Smooth muscle cell (in vitro differentiated cells): ENCODE measurements at regions not wholly inside any gene's neighbourhood (a gene's known extent, or its start where the extent isn't known, plus 50 kb on each side); places are given as distances from the start of the nearest gene placed in this dataset.

Experiments used
- DNase-seq: peaks from one replicate; lab custom pipeline; 2025; ENCODE audit not compliant: unreplicated experiment; lab: John Stamatoyannopoulos, UW
- H2AFZ ChIP-seq: fragments of 200-600 bp; sonication (generic); 2 replicates; pipeline ENCODE4 v1.6.0; 2016; ENCODE audit warnings: antibody characterized with exemption, low read depth, mild to moderate bottlenecking
- H3F3A ChIP-seq: fragments of 200-600 bp; sonication (generic); 2 replicates; pipeline ENCODE4 v1.6.0; 2017; ENCODE audit warnings: antibody characterized with exemption, low read depth
- H3K27ac ChIP-seq: fragments of 200-600 bp; sonication (generic); 2 replicates; pipeline ENCODE4 v1.5.1; 2016; ENCODE audit warnings: low read depth, mild to moderate bottlenecking
- H3K27me3 ChIP-seq: fragments of 200-600 bp; sonication (generic); 2 replicates; pipeline ENCODE4 v1.6.1; 2016; ENCODE audit warnings: low read depth, mild to moderate bottlenecking
- H3K36me3 ChIP-seq: fragments of 200-600 bp; sonication (generic); 2 replicates; pipeline ENCODE4 v1.5.1; 2016; ENCODE audit warnings: low read depth
- H3K4me1 ChIP-seq: fragments of 200-600 bp; sonication (generic); 2 replicates; pipeline ENCODE4 v1.5.1; 2016; ENCODE audit warnings: low read depth
- H3K4me2 ChIP-seq: fragments of 200-600 bp; sonication (generic); 2 replicates; pipeline ENCODE4 v1.6.0; 2016; ENCODE audit warnings: mild to moderate bottlenecking
- H3K4me3 ChIP-seq: fragments of 200-600 bp; sonication (generic); 2 replicates; pipeline ENCODE4 v1.5.1; 2016; ENCODE audit warnings: mild to moderate bottlenecking
- H3K79me2 ChIP-seq: fragments of 200-600 bp; sonication (generic); 2 replicates; pipeline ENCODE4 v1.6.0; 2016; ENCODE audit warnings: low read depth, mild to moderate bottlenecking
- H3K9ac ChIP-seq: fragments of 200-600 bp; sonication (generic); 2 replicates; pipeline ENCODE4 v1.6.0; 2016; ENCODE audit warnings: low read depth
- H3K9me3 ChIP-seq: fragments of 200-600 bp; sonication (generic); replicated peaks from 2 replicates; pipeline ENCODE4 v1.5.1; 2016; ENCODE audit warnings: low read depth
- H4K20me1 ChIP-seq: fragments of 200-600 bp; sonication (generic); 2 replicates; pipeline ENCODE4 v1.6.0; 2016; ENCODE audit warnings: low read depth
- CTCF ChIP-seq: fragments of 200-600 bp; sonication (generic); IDR thresholded peaks from 2 replicates; pipeline ENCODE4 v1.5.1; 2017; ENCODE audit warnings: borderline replicate concordance, mild to moderate bottlenecking, antibody characterized with exemption; ENCODE audit not compliant: insufficient read depth, poor library complexity, severe bottlenecking
- WGBS: methylation state at CpG from one replicate; pipeline ENCODE4 v1.1.7; 2016; ENCODE audit warnings: low lambda C conversion rate; 5-methylcytosine and 5-hydroxymethylcytosine counted together

DNA sequence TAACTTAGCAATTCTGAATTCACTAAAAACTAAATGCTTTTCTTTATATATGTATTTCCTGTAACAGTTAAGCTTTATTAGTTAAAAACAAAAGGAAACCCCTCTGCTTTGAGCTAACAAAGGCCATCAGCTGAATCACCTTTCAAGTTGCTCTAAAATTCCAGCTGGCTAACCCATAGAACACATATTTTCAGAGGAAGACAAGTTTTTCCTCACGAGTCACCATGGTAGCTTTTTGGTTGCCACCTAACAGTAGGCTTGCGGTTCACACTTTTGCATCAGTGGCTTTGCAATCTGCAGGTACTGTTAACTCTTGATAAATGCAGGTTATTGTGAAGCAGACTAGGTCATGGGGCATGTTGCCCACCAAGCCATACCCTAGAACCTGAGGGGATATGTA lies 57.6 kb upstream of the IRX5 start:
- no peaks in the 10 kb centered on the region for H3K27me3 ChIP-seq
- no peaks in the 10 kb centered on the region for H4K20me1 ChIP-seq
- H3K4me1 ChIP-seq = no peaks in the 10 kb centered on the region
- no peak overlapping the region for H3K4me2 ChIP-seq
- no peak for TF ChIP-seq CTCF
- H3K36me3 ChIP-seq = no peaks in the 10 kb centered on the region
- 80% methylated on average over 2 of the region's 2 CpGs for WGBS
- no peaks in the 10 kb centered on the region for H3F3A ChIP-seq
- no peaks in the 10 kb centered on the region for H3K9me3 ChIP-seq
- H3K9ac ChIP-seq = no peak overlapping the region
- no peak for DNase-seq
- no peak overlapping the region for H3K27ac ChIP-seq
- no peak overlapping the region for H2AFZ ChIP-seq
- no peaks in the 10 kb centered on the region for H3K79me2 ChIP-seq
- no peak overlapping the region for H3K4me3 ChIP-seq

- DNase-seq = no peak
- Histone ChIP-seq H3K4me2 (no peak overlapping the region), H4K20me1 (no peaks in the 10 kb centered on the region), H3K4me1 (no peaks in the 10 kb centered on the region), H2AFZ (no peak overlapping the region), H3F3A (no peaks in the 10 kb centered on the region), H3K9ac (no peak overlapping the region), H3K9me3 (no peaks in the 10 kb centered on the region), H3K27me3 (no peaks in the 10 kb centered on the region), H3K27ac (no peak overlapping the region), H3K36me3 (no peaks in the 10 kb centered on the region), H3K79me2 (no peaks in the 10 kb centered on the region), H3K4me3 (no peak overlapping the region)
- 75% methylated on average over 2 of the region's 2 CpGs for WGBS
- no peak for TF ChIP-seq CTCF
Observed at GRCh38 chr16:54870151-54870550, 60.5 kb upstream of the IRX5 start.

- Histone ChIP-seq H3K4me3 (no peak overlapping the region), H3K36me3 (no peaks in the 10 kb centered on the region), H2AFZ (no peak overlapping the region), H3F3A (no peaks in the 10 kb centered on the region), H3K27ac (no peak overlapping the region), H3K9me3 (no peaks in the 10 kb centered on the region), H4K20me1 (no peaks in the 10 kb centered on the region), H3K4me2 (no peak overlapping the region), H3K79me2 (no peaks in the 10 kb centered on the region), H3K4me1 (no peaks in the 10 kb centered on the region), H3K9ac (no peak overlapping the region), H3K27me3 (peaks cover 18% of the 10 kb centered on the region)
- TF ChIP-seq CTCF = no peak
- WGBS = 92% methylated on average over 4 of the region's 4 CpGs
- DNase-seq = no peak
Observed at GRCh38 chr16:54867302-54867832, 63.3 kb upstream of the IRX5 start.

DNA sequence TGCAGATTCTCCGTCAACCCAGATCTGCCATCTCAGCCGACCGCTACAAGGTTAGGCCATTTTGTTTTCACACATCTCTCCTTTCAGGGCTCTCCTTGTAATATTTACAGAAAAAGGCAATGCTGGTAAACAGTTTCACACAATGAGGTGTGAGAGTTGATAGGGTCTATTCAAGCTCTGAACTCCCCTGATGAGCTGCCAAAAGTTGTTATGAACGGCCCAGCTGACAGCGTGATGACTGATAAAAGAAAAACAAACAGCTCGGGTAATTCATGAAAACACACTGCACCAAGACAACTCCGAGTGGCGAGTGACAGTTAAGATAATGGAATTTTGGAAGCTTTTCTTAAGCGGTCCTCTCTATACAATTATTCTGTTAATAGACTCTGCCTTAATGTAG lies 68.1 kb upstream of the IRX5 start:
- no peaks in the 10 kb centered on the region for H3K79me2 ChIP-seq
- H3K9me3 ChIP-seq = no peaks in the 10 kb centered on the region
- H2AFZ ChIP-seq = no peak overlapping the region
- no peaks in the 10 kb centered on the region for H3K4me1 ChIP-seq
- H4K20me1 ChIP-seq = no peaks in the 10 kb centered on the region
- no peak overlapping the region for H3K4me2 ChIP-seq
- H3F3A ChIP-seq = no peaks in the 10 kb centered on the region
- no peak for DNase-seq
- 80% methylated on average over 9 of the region's 9 CpGs for WGBS
- no peak overlapping the region for H3K9ac ChIP-seq
- no peak overlapping the region for H3K4me3 ChIP-seq
- no peak overlapping the region for H3K27ac ChIP-seq
- peaks cover 18% of the 10 kb centered on the region for H3K27me3 ChIP-seq
- no peaks in the 10 kb centered on the region for H3K36me3 ChIP-seq
- TF ChIP-seq CTCF = no peak
